ENCODE measurements at regions not wholly inside any gene's neighbourhood (a gene's known extent, or its start where the extent isn't known, plus 50 kb on each side); places are given as distances from the start of the nearest gene placed in this dataset.

DNA sequence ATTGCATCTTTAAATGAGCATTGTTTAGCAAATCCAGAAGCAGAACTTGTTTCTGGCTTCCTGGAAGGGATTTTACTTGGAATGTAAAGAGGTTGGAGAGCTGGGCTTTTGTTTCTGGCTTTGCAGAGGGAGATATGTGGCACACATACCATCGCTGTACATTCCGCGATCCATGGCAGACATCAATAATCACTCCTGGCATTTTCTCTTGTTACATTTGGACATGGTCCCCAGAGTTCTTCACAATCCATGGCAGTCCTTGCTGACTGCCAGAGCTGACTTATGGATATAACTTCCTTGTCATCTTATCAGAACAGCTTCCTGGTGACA lies 445.6 kb upstream of the SPRED2 start:
- Histone ChIP-seq H3K9me3 (no peaks in the 10 kb centered on the region), H3K4me1 (no peaks in the 10 kb centered on the region), H3K36me3 (no peaks in the 10 kb centered on the region), H3K27me3 (no peaks in the 10 kb centered on the region), H3K27ac (no peak overlapping the region), H3K4me3 (no peak overlapping the region)
- DNase-seq, result no peak
- TF ChIP-seq, protein P1, sequence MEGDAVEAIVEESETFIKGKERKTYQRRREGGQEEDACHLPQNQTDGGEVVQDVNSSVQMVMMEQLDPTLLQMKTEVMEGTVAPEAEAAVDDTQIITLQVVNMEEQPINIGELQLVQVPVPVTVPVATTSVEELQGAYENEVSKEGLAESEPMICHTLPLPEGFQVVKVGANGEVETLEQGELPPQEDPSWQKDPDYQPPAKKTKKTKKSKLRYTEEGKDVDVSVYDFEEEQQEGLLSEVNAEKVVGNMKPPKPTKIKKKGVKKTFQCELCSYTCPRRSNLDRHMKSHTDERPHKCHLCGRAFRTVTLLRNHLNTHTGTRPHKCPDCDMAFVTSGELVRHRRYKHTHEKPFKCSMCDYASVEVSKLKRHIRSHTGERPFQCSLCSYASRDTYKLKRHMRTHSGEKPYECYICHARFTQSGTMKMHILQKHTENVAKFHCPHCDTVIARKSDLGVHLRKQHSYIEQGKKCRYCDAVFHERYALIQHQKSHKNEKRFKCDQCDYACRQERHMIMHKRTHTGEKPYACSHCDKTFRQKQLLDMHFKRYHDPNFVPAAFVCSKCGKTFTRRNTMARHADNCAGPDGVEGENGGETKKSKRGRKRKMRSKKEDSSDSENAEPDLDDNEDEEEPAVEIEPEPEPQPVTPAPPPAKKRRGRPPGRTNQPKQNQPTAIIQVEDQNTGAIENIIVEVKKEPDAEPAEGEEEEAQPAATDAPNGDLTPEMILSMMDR (IDR thresholded peaks at IDR 0.05), result no peak
- no peak for TF ChIP-seq POLR2A (IDR thresholded peaks at IDR 0.05)

DNA sequence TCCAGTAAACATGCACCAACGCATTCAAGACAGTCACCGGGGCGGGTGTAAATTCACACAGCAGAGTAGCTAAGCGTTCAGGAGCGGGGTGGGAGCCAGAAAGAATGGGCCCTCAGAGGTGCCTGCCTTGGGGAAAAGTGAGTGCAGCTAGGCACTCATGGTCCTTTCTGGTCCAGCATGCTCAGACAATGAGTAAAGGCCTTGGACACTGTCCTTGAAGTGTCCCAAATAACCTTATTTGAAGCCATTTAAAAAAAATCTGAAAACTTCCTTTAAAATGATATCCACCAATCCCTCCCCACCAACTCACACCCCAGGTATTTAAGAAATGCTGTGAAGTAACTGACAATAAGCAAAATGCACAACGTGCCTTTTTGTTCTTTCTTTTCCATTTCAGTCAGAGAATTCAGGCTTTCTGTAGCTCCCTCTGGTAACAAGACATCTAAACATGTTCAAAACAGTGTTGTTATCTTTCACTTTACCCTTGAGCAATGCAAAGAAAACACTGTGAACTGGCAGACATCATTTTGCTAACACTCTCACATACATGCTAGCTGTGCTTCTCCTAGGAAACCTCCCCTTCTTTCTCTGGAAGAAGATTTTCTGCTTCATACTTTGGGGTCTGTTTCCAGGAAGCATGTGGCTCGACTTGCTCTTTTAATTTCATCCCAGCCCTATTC lies 445.1 kb upstream of the SPRED2 start:
- H3K9me3 ChIP-seq, result no peaks in the 10 kb centered on the region
- H3K36me3 ChIP-seq, result no peaks in the 10 kb centered on the region
- H3K4me1 ChIP-seq, result no peaks in the 10 kb centered on the region
- H3K4me3 ChIP-seq, result no peak overlapping the region
- H3K27ac ChIP-seq, result no peak overlapping the region
- no peak for DNase-seq
- TF ChIP-seq POLR2A (IDR thresholded peaks at IDR 0.05), result no peak
- TF ChIP-seq, protein P1 (IDR thresholded peaks at IDR 0.05), result no peak
- no peaks in the 10 kb centered on the region for H3K27me3 ChIP-seq

DNA sequence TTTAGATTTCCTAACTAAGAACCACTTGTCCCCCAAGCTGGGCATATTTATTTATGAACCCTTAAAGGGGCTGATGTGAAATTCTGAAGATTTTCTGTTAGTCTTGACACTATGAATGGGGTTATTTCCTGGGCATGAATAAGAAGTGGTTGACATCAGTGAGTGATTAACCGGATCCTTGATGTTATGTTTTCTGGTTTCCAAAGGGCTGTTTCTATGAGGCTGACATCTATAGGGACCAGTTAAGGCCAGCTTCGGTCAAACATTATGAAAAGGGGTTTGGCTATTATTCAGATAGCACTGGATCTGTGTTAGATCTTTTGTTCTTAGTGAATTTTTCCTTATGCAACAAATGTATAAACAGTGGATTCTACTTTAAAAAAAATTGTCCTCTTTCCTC lies 443.7 kb upstream of the SPRED2 start:
- TF ChIP-seq, protein P1 (IDR thresholded peaks at IDR 0.05), result no peak
- TF ChIP-seq POLR2A (IDR thresholded peaks at IDR 0.05), result no peak
- H3K4me1 ChIP-seq, result no peaks in the 10 kb centered on the region

DNA sequence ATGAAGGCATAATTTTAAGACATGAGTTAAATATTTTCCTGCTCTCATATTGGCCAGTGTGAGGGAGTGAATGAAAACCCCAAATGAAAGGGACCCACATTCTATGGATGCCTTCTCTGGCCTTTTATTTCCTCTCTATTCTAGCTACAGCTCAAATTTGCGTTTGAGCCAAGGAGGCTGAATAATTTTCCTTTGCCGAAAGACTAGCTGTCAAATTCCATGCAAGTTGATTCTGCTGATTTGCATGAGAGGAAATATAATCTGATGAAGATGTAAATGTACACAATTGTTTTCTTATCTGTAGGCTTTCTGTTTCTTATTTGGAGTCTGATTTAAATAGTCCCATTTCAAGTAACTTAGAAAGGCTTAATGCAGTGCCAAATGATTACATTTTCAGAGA lies 438.4 kb upstream of the SPRED2 start:
- no peak for DNase-seq

More for the DNA sequence above, 443.7 kb upstream of the SPRED2 start:
- Histone ChIP-seq H3K36me3 (no peaks in the 10 kb centered on the region), H3K27me3 (no peaks in the 10 kb centered on the region), H3K9me3 (no peaks in the 10 kb centered on the region), H3K27ac (no peak overlapping the region), H3K4me3 (no peak overlapping the region)
- no peak for DNase-seq

DNA sequence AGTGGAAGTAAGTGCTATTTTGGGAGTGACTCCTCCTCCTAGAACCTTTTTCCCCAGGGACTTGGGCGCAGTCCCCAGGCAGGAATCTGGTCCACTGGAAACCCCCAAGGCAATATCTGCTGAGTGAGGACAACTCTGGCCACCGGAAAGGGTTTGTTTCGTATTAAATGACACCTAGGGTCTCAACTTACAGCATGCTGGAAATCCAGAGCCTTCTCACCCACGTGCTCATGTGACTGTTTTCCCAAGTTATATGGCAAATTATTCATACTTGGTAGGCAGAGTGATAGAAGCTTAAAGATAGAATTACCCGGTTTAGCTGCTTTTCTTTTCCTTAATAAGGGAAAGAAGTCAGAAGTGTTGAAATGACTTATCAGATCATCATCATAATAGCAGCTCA lies 436.9 kb upstream of the SPRED2 start:
- H3K4me1 ChIP-seq, result no peaks in the 10 kb centered on the region
- H3K27ac ChIP-seq, result no peak overlapping the region
- no peaks in the 10 kb centered on the region for H3K36me3 ChIP-seq
- no peak for TF ChIP-seq POLR2A (IDR thresholded peaks at IDR 0.05)
- TF ChIP-seq, protein P1 (IDR thresholded peaks at IDR 0.05), result no peak
- no peak for DNase-seq
- no peaks in the 10 kb centered on the region for H3K9me3 ChIP-seq
- H3K27me3 ChIP-seq, result no peaks in the 10 kb centered on the region
- H3K4me3 ChIP-seq, result no peak overlapping the region

More for the DNA sequence above, 438.4 kb upstream of the SPRED2 start:
- TF ChIP-seq, protein P1 (IDR thresholded peaks at IDR 0.05), result no peak
- no peak for TF ChIP-seq POLR2A (IDR thresholded peaks at IDR 0.05)
- Histone ChIP-seq H3K27me3 (no peaks in the 10 kb centered on the region), H3K4me3 (no peak overlapping the region), H3K27ac (no peak overlapping the region), H3K36me3 (no peaks in the 10 kb centered on the region), H3K4me1 (no peaks in the 10 kb centered on the region), H3K9me3 (no peaks in the 10 kb centered on the region)

DNA sequence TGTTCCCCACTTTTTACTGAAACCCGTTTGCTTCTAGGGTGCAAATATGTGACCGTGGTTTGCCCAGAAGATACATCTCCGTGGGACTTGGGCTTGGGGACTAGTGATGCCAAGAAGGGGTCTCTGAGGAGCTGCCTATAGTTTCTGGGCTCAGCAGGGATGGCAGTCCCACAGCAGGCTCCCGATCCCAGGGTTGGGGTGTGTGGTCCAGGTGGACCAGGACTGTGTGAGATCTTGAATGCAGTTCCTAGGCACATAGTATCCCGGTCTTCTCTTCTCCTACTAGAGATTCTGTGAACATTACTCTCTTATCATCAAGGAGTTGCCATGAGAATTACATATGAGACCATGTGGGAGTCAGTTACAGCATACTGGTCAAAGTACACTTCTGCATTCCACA lies 435.8 kb upstream of the SPRED2 start:
- DNase-seq, result no peak
- Histone ChIP-seq H3K9me3 (no peaks in the 10 kb centered on the region), H3K27ac (no peak overlapping the region), H3K4me3 (no peak overlapping the region), H3K4me1 (no peaks in the 10 kb centered on the region), H3K27me3 (no peaks in the 10 kb centered on the region), H3K36me3 (no peaks in the 10 kb centered on the region)
- no peak for TF ChIP-seq POLR2A (IDR thresholded peaks at IDR 0.05)
- TF ChIP-seq, protein P1 (IDR thresholded peaks at IDR 0.05), result no peak

Measured in Peyer's patch (tissue), 4 donors.